ENCODE measurements at regions not wholly inside any gene's neighbourhood (a gene's known extent, or its start where the extent isn't known, plus 50 kb on each side); places are given as distances from the start of the nearest gene placed in this dataset.

DNA sequence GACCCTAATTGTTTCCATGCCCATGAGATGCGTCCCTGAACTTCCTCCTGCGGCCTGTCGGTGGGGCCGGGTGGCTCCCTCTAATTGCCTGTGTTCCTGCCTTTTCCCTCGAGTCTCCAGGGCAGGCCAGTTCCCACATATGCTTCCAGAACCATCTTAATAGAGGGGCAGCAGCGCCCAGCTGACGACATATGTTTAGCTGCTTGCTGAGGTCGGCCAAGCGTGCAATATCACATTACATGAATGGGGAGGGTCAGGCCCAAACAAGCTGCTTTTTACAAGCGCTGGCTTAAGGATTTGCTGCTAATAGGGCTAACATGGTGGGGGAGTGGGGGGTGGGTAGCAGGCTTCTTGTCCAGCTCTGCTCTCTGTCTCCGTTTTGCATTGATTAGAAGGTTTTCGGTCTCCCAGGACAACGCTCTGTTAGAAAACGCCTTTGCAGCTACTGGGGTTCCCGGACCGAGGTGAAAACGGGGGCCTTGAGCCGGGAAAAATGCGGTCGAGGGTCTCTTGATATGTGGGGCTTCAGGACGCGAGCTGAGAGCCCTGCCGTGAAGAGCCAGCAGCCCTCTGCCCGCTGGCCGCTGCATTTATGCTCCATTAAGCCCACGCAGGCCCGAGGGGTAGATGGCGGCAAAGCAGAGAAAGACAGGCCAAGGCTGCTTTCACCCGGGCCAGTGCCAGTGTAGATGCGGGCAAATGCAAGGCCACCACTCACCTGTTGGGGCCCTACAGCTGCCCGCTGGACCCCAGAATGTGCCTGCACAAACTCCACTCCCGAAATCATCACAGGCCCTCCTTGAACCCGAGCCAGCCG lies 308.5 kb downstream of the BMP7 start:
- no peak overlapping the region for H3K18ac ChIP-seq (ENCODE audit: low read length)
- no peak overlapping the region for H4K8ac ChIP-seq (ENCODE audit: low read depth, low read length)
- H3K14ac ChIP-seq (ENCODE audit: low read length): no peak overlapping the region
- H3K36me3 ChIP-seq (ENCODE audit: control insufficient read depth in 1 of 2, insufficient read depth in 2 of 2, low read length in 2 of 2): no peaks in the 10 kb centered on the region
- no peak overlapping the region for H2BK12ac ChIP-seq (ENCODE audit: low read length)
- no peak overlapping the region for H3K23ac ChIP-seq (ENCODE audit: low read length)
- no peak overlapping the region for H2BK5ac ChIP-seq (ENCODE audit: low read depth, low read length, poor library complexity)
- H3K4ac ChIP-seq (ENCODE audit: low read depth, low read length): no peak overlapping the region
- H2BK120ac ChIP-seq (ENCODE audit: insufficient read depth, low read length, poor library complexity): no peak overlapping the region
- H3K27me3 ChIP-seq (ENCODE audit: insufficient read depth, low read length): no peaks in the 10 kb centered on the region
- H3K9me3 ChIP-seq (ENCODE audit: insufficient read depth, low read depth, low read length): peaks cover 5% of the 10 kb centered on the region
- no peak overlapping the region for H3K9ac ChIP-seq (ENCODE audit: low read length)
- WGBS (ENCODE audit: extremely low coverage, insufficient coverage, insufficient read length): no CpG with 5 or more reads among the region's 34 CpGs
- H3K4me1 ChIP-seq (ENCODE audit: control insufficient read depth in 1 of 2, insufficient read depth in 2 of 2, low read length in 2 of 2): peaks cover 0 to 2% of the 10 kb centered on the region in 2 experiments
- no peaks in the 10 kb centered on the region for H3K79me2 ChIP-seq (ENCODE audit: control insufficient read depth, insufficient read depth, low read length, poor library complexity)
- no peak overlapping the region for H3K4me2 ChIP-seq (ENCODE audit: low read length)
- H2AFZ ChIP-seq (ENCODE audit: insufficient read depth, low read length, poor library complexity): no peak overlapping the region
- H4K12ac ChIP-seq (ENCODE audit: low read depth, low read length): no peak overlapping the region
- H2AK5ac ChIP-seq (ENCODE audit: low read length): no peak overlapping the region
- no peak overlapping the region for H4K91ac ChIP-seq (ENCODE audit: low read depth, low read length)
- no peaks in the 10 kb centered on the region for H3K79me1 ChIP-seq (ENCODE audit: low read length)
- no peak overlapping the region for H3K27ac ChIP-seq (ENCODE audit: low read depth, low read length)
- DNase-seq: no peak
- no peak overlapping the region for H3K4me3 ChIP-seq (ENCODE audit: low read depth, low read length)

DNA sequence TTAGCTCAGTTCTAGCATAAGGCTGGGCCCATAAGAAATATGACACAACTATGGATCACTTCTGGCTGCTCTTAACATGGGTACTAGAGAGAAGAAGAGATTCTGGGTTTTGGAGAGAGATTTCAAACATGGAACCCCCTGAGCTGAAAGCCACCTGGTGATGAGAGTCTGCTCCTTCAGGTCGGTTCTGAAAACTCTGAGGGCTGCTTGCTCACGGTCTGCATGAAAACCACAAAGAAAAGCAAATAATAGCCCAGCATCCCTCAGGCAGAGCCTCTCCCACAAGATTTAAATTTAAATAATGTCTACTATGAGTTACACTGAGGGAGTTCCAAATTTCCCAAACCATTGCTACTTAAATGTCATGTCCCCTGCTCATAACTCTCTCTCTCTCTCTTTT lies 301.5 kb downstream of the BMP7 start:
- H3K4ac ChIP-seq (ENCODE audit: low read depth, low read length): no peak overlapping the region
- no peak overlapping the region for H4K12ac ChIP-seq (ENCODE audit: low read depth, low read length)
- H3K4me3 ChIP-seq (ENCODE audit: low read depth, low read length): no peak overlapping the region
- H3K18ac ChIP-seq (ENCODE audit: low read length): no peak overlapping the region
- no peak overlapping the region for H3K23ac ChIP-seq (ENCODE audit: low read length)
- H2BK120ac ChIP-seq (ENCODE audit: insufficient read depth, low read length, poor library complexity): no peak overlapping the region
- no peak overlapping the region for H3K4me2 ChIP-seq (ENCODE audit: low read length)
- H2BK5ac ChIP-seq (ENCODE audit: low read depth, low read length, poor library complexity): no peak overlapping the region
- H3K27ac ChIP-seq (ENCODE audit: low read depth, low read length): no peak overlapping the region
- H3K4me1 ChIP-seq (ENCODE audit: control insufficient read depth in 1 of 2, insufficient read depth in 2 of 2, low read length in 2 of 2): no peaks in the 10 kb centered on the region
- no peaks in the 10 kb centered on the region for H3K36me3 ChIP-seq (ENCODE audit: control insufficient read depth in 1 of 2, insufficient read depth in 2 of 2, low read length in 2 of 2)
- no peak overlapping the region for H4K91ac ChIP-seq (ENCODE audit: low read depth, low read length)
- no peak overlapping the region for H2BK12ac ChIP-seq (ENCODE audit: low read length)
- H2AFZ ChIP-seq (ENCODE audit: insufficient read depth, low read length, poor library complexity): no peak overlapping the region
- DNase-seq: no peak
- no peaks in the 10 kb centered on the region for H3K27me3 ChIP-seq (ENCODE audit: insufficient read depth, low read length)
- no peak overlapping the region for H3K9ac ChIP-seq (ENCODE audit: low read length)
- peaks cover 2% of the 10 kb centered on the region for H3K9me3 ChIP-seq (ENCODE audit: insufficient read depth, low read depth, low read length)
- H3K14ac ChIP-seq (ENCODE audit: low read length): no peak overlapping the region
- H3K79me2 ChIP-seq (ENCODE audit: control insufficient read depth, insufficient read depth, low read length, poor library complexity): no peaks in the 10 kb centered on the region
- no peak overlapping the region for H2AK5ac ChIP-seq (ENCODE audit: low read length)
- H3K79me1 ChIP-seq (ENCODE audit: low read length): no peaks in the 10 kb centered on the region
- no peak overlapping the region for H4K8ac ChIP-seq (ENCODE audit: low read depth, low read length)
- WGBS (ENCODE audit: extremely low coverage, insufficient coverage, insufficient read length): no CpG with 5 or more reads among the region's 2 CpGs

DNA sequence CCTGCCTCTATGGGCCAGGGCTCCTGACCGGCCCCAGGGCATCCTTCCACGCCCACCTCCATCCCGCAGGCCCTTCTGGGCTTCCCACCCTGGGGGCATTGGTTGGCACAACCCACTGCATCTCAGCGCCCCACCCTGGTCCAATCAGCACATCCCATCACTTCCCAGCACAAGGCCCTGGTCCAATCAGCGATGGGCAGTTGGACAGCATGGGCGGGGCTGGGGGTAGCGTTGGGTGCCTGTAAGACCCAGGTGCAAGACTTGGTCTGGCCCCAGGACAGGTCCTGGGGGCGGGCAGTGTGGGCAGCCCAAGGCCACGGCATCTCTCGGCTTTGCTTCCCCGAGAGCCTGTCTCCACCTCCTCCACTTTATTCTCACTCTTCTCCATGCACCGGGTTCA lies 298.5 kb downstream of the BMP7 start:
- WGBS (ENCODE audit: extremely low coverage, insufficient coverage, insufficient read length): no CpG with 5 or more reads among the region's 12 CpGs
- Histone ChIP-seq H3K14ac (ENCODE audit: low read length) (no peak overlapping the region), H4K91ac (ENCODE audit: low read depth, low read length) (no peak overlapping the region), H3K9me3 (ENCODE audit: insufficient read depth, low read depth, low read length) (no peaks in the 10 kb centered on the region), H2BK5ac (ENCODE audit: low read depth, low read length, poor library complexity) (no peak overlapping the region), H2BK120ac (ENCODE audit: insufficient read depth, low read length, poor library complexity) (no peak overlapping the region), H3K79me2 (ENCODE audit: control insufficient read depth, insufficient read depth, low read length, poor library complexity) (no peaks in the 10 kb centered on the region), H3K4me2 (ENCODE audit: low read length) (no peak overlapping the region), H3K4me3 (ENCODE audit: low read depth, low read length) (no peak overlapping the region), H3K23ac (ENCODE audit: low read length) (no peak overlapping the region), H3K4me1 (ENCODE audit: control insufficient read depth in 1 of 2, insufficient read depth in 2 of 2, low read length in 2 of 2) (no peaks in the 10 kb centered on the region), H3K9ac (ENCODE audit: low read length) (no peak overlapping the region), H4K12ac (ENCODE audit: low read depth, low read length) (no peak overlapping the region), H3K79me1 (ENCODE audit: low read length) (no peaks in the 10 kb centered on the region), H3K36me3 (ENCODE audit: control insufficient read depth in 1 of 2, insufficient read depth in 2 of 2, low read length in 2 of 2) (no peaks in the 10 kb centered on the region), H2AFZ (ENCODE audit: insufficient read depth, low read length, poor library complexity) (no peak overlapping the region), H3K27me3 (ENCODE audit: insufficient read depth, low read length) (no peaks in the 10 kb centered on the region), H3K18ac (ENCODE audit: low read length) (no peak overlapping the region), H2BK12ac (ENCODE audit: low read length) (no peak overlapping the region), H4K8ac (ENCODE audit: low read depth, low read length) (no peak overlapping the region), H3K27ac (ENCODE audit: low read depth, low read length) (no peak overlapping the region), H2AK5ac (ENCODE audit: low read length) (no peak overlapping the region), H3K4ac (ENCODE audit: low read depth, low read length) (no peak overlapping the region)
- no peak for DNase-seq

DNA sequence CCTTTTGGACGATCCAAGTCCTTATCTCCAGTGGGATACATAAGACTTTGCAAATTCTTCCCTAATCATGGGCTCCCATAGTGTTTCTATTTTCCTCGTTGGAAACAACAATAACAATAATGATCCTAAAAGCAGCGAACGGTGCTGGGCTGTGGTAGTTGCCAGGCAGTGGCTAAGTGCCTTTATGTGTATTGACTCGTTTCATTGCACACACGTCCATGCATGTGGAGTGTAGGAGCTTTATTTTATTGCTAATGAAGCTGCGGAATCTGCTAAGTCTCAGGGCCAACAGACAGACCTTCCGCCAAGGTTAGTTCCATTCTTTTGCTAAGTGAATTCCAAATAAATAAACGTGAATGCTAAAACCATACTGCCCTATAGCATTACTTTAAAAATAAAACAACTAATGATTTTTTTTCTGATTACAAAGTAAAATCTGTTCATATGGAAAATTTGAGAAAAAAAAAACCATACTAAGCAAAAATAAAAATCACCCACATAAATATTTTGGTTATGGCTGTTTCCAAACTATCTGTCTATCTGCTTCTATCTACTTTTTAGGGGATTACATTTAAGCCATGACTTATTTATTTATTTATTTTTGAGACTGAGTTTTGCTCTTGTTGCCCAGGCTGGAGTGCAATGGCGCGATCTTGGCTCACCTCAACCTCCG lies 297.9 kb downstream of the BMP7 start:
- no peak for DNase-seq
- Histone ChIP-seq H4K8ac (ENCODE audit: low read depth, low read length) (no peak overlapping the region), H4K12ac (ENCODE audit: low read depth, low read length) (no peak overlapping the region), H3K79me2 (ENCODE audit: control insufficient read depth, insufficient read depth, low read length, poor library complexity) (no peaks in the 10 kb centered on the region), H2BK5ac (ENCODE audit: low read depth, low read length, poor library complexity) (no peak overlapping the region), H3K4me3 (ENCODE audit: low read depth, low read length) (no peak overlapping the region), H3K14ac (ENCODE audit: low read length) (no peak overlapping the region), H4K91ac (ENCODE audit: low read depth, low read length) (no peak overlapping the region), H2AFZ (ENCODE audit: insufficient read depth, low read length, poor library complexity) (no peak overlapping the region), H3K36me3 (ENCODE audit: control insufficient read depth in 1 of 2, insufficient read depth in 2 of 2, low read length in 2 of 2) (no peaks in the 10 kb centered on the region), H3K4ac (ENCODE audit: low read depth, low read length) (no peak overlapping the region), H3K23ac (ENCODE audit: low read length) (no peak overlapping the region), H3K27me3 (ENCODE audit: insufficient read depth, low read length) (no peaks in the 10 kb centered on the region), H2BK120ac (ENCODE audit: insufficient read depth, low read length, poor library complexity) (no peak overlapping the region), H3K18ac (ENCODE audit: low read length) (no peak overlapping the region), H3K4me2 (ENCODE audit: low read length) (no peak overlapping the region), H2AK5ac (ENCODE audit: low read length) (no peak overlapping the region), H2BK12ac (ENCODE audit: low read length) (no peak overlapping the region), H3K9me3 (ENCODE audit: insufficient read depth, low read depth, low read length) (no peaks in the 10 kb centered on the region), H3K4me1 (ENCODE audit: control insufficient read depth in 1 of 2, insufficient read depth in 2 of 2, low read length in 2 of 2) (no peaks in the 10 kb centered on the region), H3K9ac (ENCODE audit: low read length) (no peak overlapping the region), H3K79me1 (ENCODE audit: low read length) (no peaks in the 10 kb centered on the region), H3K27ac (ENCODE audit: low read depth, low read length) (no peak overlapping the region)
- WGBS (ENCODE audit: extremely low coverage, insufficient coverage, insufficient read length): no CpG with 5 or more reads among the region's 12 CpGs
